CD14-positive monocyte (primary cell): ENCODE measurements at regions not wholly inside any gene's neighbourhood (a gene's known extent, or its start where the extent isn't known, plus 50 kb on each side); places are given as distances from the start of the nearest gene placed in this dataset.

Experiments used
- DNase-seq, 3 donors: peaks; one replicate each; pipeline ENCODE4 v3.0.0-alpha.2; 2011 to 2022
- H2AFZ ChIP-seq: 2 replicates; pipeline ENCODE4 v1.6.0; 2012; ENCODE audit warnings: mild to moderate bottlenecking, low read depth, low read length, inconsistent platforms; ENCODE audit not compliant: insufficient read depth, poor library complexity, severe bottlenecking
- H3K27ac ChIP-seq, 2 donors: 1 replicate in 1 of 2; 2 replicates in 1 of 2; pipeline ENCODE4 v1.5.1; 2012 to 2013; ENCODE audit warnings: low read length in 2 of 2, control low read depth in 1 of 2, inconsistent platforms in 1 of 2, low read depth in 1 of 2, mild to moderate bottlenecking in 1 of 2
- H3K27me3 ChIP-seq, 2 donors: one replicate each; pipeline versions ENCODE4 v1.6.0 to v1.6.1; 2011 to 2013; ENCODE audit warnings: low read length in 2 of 2; ENCODE audit not compliant: control insufficient read depth in 2 of 2, insufficient read depth in 2 of 2
- H3K36me3 ChIP-seq, 2 donors: replicated peaks in 1 of 2; 1 replicate in 1 of 2; 2 replicates in 1 of 2; pipeline versions ENCODE4 v1.5.1 to v1.6.1; 2012 to 2013; ENCODE audit warnings: low read length in 2 of 2, control low read depth in 1 of 2, inconsistent platforms in 1 of 2, mild to moderate bottlenecking in 1 of 2; ENCODE audit not compliant: insufficient read depth in 2 of 2, control insufficient read depth in 1 of 2
- H3K4me1 ChIP-seq, 2 donors: 1 replicate in 1 of 2; 2 replicates in 1 of 2; pipeline versions ENCODE4 v1.5.1 to v1.6.1; 2012 to 2013; ENCODE audit warnings: low read length in 2 of 2, control low read depth in 1 of 2, inconsistent platforms in 1 of 2, mild to moderate bottlenecking in 1 of 2, moderate library complexity in 1 of 2; ENCODE audit not compliant: insufficient read depth in 2 of 2, control insufficient read depth in 1 of 2
- H3K4me2 ChIP-seq: replicated peaks from 2 replicates; pipeline ENCODE3; 2012; ENCODE audit warnings: low read length, moderate library complexity, mild to moderate bottlenecking; ENCODE audit not compliant: poor library complexity, severe bottlenecking; ENCODE audit errors: extremely low read depth
- H3K4me3 ChIP-seq, 3 experiments: fragments of 200-600 bp in 1 of 3; sonication (generic) in 1 of 3; replicated peaks in 1 of 3; 1 replicate in 2 of 3; 2 replicates in 1 of 3; pipeline ENCODE4 v1.5.1; 2011 to 2013; ENCODE audit warnings: low read length in 3 of 3, mild to moderate bottlenecking in 3 of 3, control low read depth in 2 of 3, low read depth in 2 of 3, inconsistent platforms in 1 of 3, moderate library complexity in 1 of 3
- H3K79me2 ChIP-seq: 2 replicates; pipeline ENCODE4 v1.6.0; 2012; ENCODE audit warnings: mild to moderate bottlenecking, control low read depth, inconsistent platforms, low read length, moderate library complexity; ENCODE audit not compliant: insufficient read depth
- H3K9ac ChIP-seq: 2 replicates; pipeline ENCODE4 v1.6.0; 2017; ENCODE audit warnings: low read length, mild to moderate bottlenecking; ENCODE audit not compliant: insufficient read depth, poor library complexity, severe bottlenecking
- H3K9me3 ChIP-seq, 2 donors: replicated peaks in 1 of 2; 1 replicate in 1 of 2; 2 replicates in 1 of 2; pipeline versions ENCODE4 v1.5.1 to v1.6.1; 2012 to 2013; ENCODE audit warnings: low read length in 2 of 2, control low read depth in 1 of 2; ENCODE audit not compliant: control insufficient read depth in 1 of 2, insufficient read depth in 1 of 2
- H4K20me1 ChIP-seq: 2 replicates; pipeline ENCODE4 v1.6.0; 2012; ENCODE audit warnings: mild to moderate bottlenecking, low read length, control low read depth, moderate library complexity; ENCODE audit not compliant: insufficient read depth
- H3K27ac Mint-ChIP-seq, 7 donors: one replicate each; pipeline ENCODE4 v1.8.0; 2020; ENCODE audit warnings: mild to moderate bottlenecking in 7 of 7, mixed read lengths in 7 of 7, moderate library complexity in 6 of 7, inconsistent platforms in 2 of 7
- H3K27me3 Mint-ChIP-seq, 3 donors: one replicate each; pipeline ENCODE4 v1.8.0; 2021 to 2022; ENCODE audit warnings: low read depth in 3 of 3, mild to moderate bottlenecking in 3 of 3, mixed read lengths in 3 of 3, moderate library complexity in 3 of 3, inconsistent platforms in 1 of 3
- H3K36me3 Mint-ChIP-seq, 2 donors: one replicate each; pipeline ENCODE4 v1.8.0; 2020; ENCODE audit warnings: mixed read lengths in 2 of 2, inconsistent platforms in 1 of 2, mild to moderate bottlenecking in 1 of 2
- H3K4me1 Mint-ChIP-seq: one replicate; pipeline ENCODE4 v1.8.0; 2020; ENCODE audit warnings: mild to moderate bottlenecking, mixed read lengths
- H3K4me3 Mint-ChIP-seq, 2 donors: one replicate each; pipeline ENCODE4 v1.8.0; 2020; ENCODE audit warnings: mild to moderate bottlenecking in 2 of 2, mixed read lengths in 2 of 2, moderate library complexity in 1 of 2
- H3K9me3 Mint-ChIP-seq, 7 donors: one replicate each; pipeline ENCODE4 v1.8.0; 2020 to 2022; ENCODE audit warnings: mixed read lengths in 7 of 7, mild to moderate bottlenecking in 6 of 7, moderate library complexity in 6 of 7, inconsistent platforms in 2 of 7
- WGBS: methylation state at CpG from one replicate; pipeline ENCODE4 v1.1.5; 2013; ENCODE audit warnings: missing lambda C conversion rate; ENCODE audit not compliant: insufficient coverage; 5-methylcytosine and 5-hydroxymethylcytosine counted together
- intact Hi-C, 2 donors: fragments of 100-400 bp; cut with micrococcal nuclease; formaldehyde crosslinking; loops; one replicate each; pipeline versions ENCODE4 v1.15.0 to v1.15.1; 2023
- TF ChIP-seq, protein P1 (sequence below): fragments of 200-600 bp; IDR thresholded peaks from one replicate; pipeline ENCODE4 v1.8.0; 2022; ENCODE audit warnings: antibody characterized with exemption, mild to moderate bottlenecking

DNA sequence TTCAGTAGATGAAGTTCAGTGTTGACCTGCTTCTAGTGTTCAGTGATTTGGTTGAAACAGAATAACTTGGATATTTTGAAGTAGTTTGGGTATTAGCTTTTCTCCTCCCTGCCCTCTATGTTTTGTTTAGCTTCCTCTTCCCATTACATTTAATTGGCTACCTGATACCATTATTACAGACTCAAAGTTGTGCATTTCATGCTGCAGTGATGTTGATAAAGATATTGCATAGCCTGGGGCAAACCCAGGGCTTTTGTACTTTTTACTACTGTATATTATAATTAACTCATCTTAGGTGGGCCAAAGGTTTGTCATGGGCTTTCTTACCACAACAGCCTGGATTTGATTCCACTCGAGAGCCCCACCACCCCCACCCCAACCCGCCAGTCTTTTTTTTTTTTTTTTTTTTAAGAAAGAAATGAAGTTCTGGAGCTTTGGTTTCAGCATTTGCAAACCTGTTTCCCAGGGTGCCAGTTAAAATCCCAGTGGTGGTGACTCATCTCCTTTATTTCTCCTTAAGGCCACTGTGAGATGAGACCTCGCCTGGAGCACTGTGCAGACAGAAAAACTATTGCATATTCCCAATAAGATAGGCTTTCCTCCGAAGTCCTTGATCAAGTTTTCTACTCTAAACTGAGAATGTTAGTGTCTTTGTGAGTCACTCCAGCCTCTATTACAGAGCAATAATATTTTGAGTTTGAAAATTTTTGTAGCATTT lies 393.7 kb upstream of the FANCL start:
- H3K9ac ChIP-seq: no peak overlapping the region
- H3K4me2 ChIP-seq: no peak overlapping the region
- intact Hi-C loops: no loop called here
- H3K27me3 ChIP-seq: no peaks in the 10 kb centered on the region
- no peak overlapping the region for H3K27ac ChIP-seq
- H3K4me3 ChIP-seq: no peak overlapping the region
- H3K4me1 Mint-ChIP-seq: no peaks in the 10 kb centered on the region
- peaks cover 0 to 2% (median 0%) of the 10 kb centered on the region in 3 donors for H3K27me3 Mint-ChIP-seq
- no peaks in the 10 kb centered on the region for H3K4me1 ChIP-seq
- H4K20me1 ChIP-seq: no peaks in the 10 kb centered on the region
- H2AFZ ChIP-seq: no peak overlapping the region
- TF ChIP-seq, protein P1, sequence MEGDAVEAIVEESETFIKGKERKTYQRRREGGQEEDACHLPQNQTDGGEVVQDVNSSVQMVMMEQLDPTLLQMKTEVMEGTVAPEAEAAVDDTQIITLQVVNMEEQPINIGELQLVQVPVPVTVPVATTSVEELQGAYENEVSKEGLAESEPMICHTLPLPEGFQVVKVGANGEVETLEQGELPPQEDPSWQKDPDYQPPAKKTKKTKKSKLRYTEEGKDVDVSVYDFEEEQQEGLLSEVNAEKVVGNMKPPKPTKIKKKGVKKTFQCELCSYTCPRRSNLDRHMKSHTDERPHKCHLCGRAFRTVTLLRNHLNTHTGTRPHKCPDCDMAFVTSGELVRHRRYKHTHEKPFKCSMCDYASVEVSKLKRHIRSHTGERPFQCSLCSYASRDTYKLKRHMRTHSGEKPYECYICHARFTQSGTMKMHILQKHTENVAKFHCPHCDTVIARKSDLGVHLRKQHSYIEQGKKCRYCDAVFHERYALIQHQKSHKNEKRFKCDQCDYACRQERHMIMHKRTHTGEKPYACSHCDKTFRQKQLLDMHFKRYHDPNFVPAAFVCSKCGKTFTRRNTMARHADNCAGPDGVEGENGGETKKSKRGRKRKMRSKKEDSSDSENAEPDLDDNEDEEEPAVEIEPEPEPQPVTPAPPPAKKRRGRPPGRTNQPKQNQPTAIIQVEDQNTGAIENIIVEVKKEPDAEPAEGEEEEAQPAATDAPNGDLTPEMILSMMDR: no peak
- no peaks in the 10 kb centered on the region for H3K9me3 ChIP-seq
- WGBS: no CpG with 5 or more reads among the region's 4 CpGs
- DNase-seq: no peak
- no peaks in the 10 kb centered on the region for H3K36me3 ChIP-seq
- no peak overlapping the region for H3K4me3 Mint-ChIP-seq
- H3K36me3 Mint-ChIP-seq: no peaks in the 10 kb centered on the region
- no peak overlapping the region for H3K27ac Mint-ChIP-seq
- H3K9me3 Mint-ChIP-seq: peaks cover 0 to 2% (median 0%) of the 10 kb centered on the region in 7 donors
- no peaks in the 10 kb centered on the region for H3K79me2 ChIP-seq

DNA sequence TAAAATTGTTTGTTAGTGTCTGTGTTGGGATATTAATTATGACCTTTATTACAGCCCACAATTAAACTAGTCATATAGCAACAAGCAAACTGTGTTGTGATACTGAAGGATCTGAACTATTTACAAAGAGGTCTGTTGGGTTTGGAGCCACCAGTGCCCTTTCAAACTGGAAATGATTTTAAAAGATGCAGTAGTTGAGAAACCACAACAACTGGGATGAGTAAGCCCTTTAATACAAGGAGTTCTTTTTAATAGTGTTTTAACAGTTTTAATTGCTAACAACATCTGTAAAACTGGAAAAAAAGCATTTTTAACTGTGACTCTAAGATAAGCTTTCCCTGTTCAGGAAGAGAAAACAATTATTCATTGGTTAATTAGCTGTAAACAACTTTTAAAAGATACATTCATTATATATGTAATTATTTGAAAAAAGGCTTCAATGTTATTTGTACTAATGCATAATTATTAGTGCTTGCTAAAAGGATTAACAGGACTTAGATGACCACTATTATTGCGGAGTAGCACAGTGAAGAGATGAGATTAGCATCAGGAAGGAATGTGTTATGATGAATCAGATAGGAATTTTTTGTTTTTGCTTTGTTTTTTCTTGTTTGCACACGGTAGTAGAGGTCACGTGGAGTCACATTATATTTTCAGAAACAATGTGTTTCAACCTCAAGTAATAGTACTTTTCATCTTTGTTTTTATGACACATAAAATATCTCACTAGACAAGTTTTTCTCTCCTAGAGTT lies 392.7 kb upstream of the FANCL start:
- Histone ChIP-seq H4K20me1 (no peaks in the 10 kb centered on the region), H2AFZ (no peak overlapping the region), H3K4me1 (no peaks in the 10 kb centered on the region), H3K4me2 (no peak overlapping the region), H3K4me3 (no peak overlapping the region), H3K79me2 (no peaks in the 10 kb centered on the region), H3K27me3 (no peaks in the 10 kb centered on the region), H3K27ac (no peak overlapping the region), H3K9ac (no peak overlapping the region), H3K36me3 (no peaks in the 10 kb centered on the region), H3K9me3 (no peaks in the 10 kb centered on the region)
- no peak for DNase-seq
- Mint-ChIP-seq H3K9me3 (peaks cover 0 to 3% (median 0%) of the 10 kb centered on the region in 7 donors), H3K36me3 (no peaks in the 10 kb centered on the region), H3K4me1 (no peaks in the 10 kb centered on the region), H3K4me3 (no peak overlapping the region), H3K27ac (no peak overlapping the region), H3K27me3 (peaks cover 0 to 2% (median 0%) of the 10 kb centered on the region in 3 donors)
- 100% methylated on average over 1 of the region's 3 CpGs for WGBS
- intact Hi-C loops: no loop called here
- TF ChIP-seq, protein P1: no peak
